H1 (cell line): ENCODE measurements at regions not wholly inside any gene's neighbourhood (a gene's known extent, or its start where the extent isn't known, plus 50 kb on each side); places are given as distances from the start of the nearest gene placed in this dataset.

Experiments
- CTCF ChIA-PET: fragments of 300-600 bp; sonication (Branson Sonifier 250); formaldehyde crosslinking; loops from one replicate; lab custom pipeline; 2021; ENCODE audit not compliant: partially characterized antibody; lab: Charles Lee
- POLR2A ChIA-PET: fragments of 300-600 bp; sonication (Branson Sonifier 250); formaldehyde crosslinking; loops from one replicate; lab custom pipeline; 2021; ENCODE audit warnings: inconsistent platforms; ENCODE audit not compliant: partially characterized antibody; lab: Charles Lee
- DNase-seq, 2 experiments: peaks; one replicate each; pipeline versions ENCODE4 v3.0.0 to v3.0.0-alpha.2; 2010 to 2022; ENCODE audit warnings: low spot score in 2 of 2, low read depth in 1 of 2, mixed read lengths in 1 of 2
- FAIRE-seq: peaks from 2 replicates; lab custom pipeline; 2011; peaks lifted over from hg19 to GRCh38; lab: Jason Lieb, UNC
- H2AFZ ChIP-seq: 2 replicates; pipeline ENCODE4 v1.8.1; 2012; ENCODE audit warnings: low read length, inconsistent platforms
- H2AK5ac ChIP-seq: 2 replicates; pipeline ENCODE4 v1.6.1; 2013; ENCODE audit warnings: low read depth, low read length
- H2BK120ac ChIP-seq: replicated peaks from 2 replicates; pipeline ENCODE3; 2013; ENCODE audit warnings: low read depth, low read length, inconsistent platforms
- H2BK12ac ChIP-seq: 2 replicates; pipeline ENCODE4 v1.6.1; 2013; ENCODE audit warnings: low read depth, low read length
- H2BK15ac ChIP-seq: 2 replicates; pipeline ENCODE4 v1.6.1; 2013; ENCODE audit warnings: low read length
- H2BK20ac ChIP-seq: 2 replicates; pipeline ENCODE4 v1.6.1; 2013; ENCODE audit warnings: low read length
- H2BK5ac ChIP-seq: 2 replicates; pipeline ENCODE4 v1.6.1; 2013; ENCODE audit warnings: low read depth, low read length
- H3K14ac ChIP-seq: 2 replicates; pipeline ENCODE4 v1.6.1; 2013; ENCODE audit warnings: inconsistent platforms; ENCODE audit not compliant: insufficient read length
- H3K18ac ChIP-seq: 2 replicates; pipeline ENCODE4 v1.6.1; 2013; ENCODE audit warnings: low read length; ENCODE audit errors: extremely low read depth
- H3K23ac ChIP-seq: 2 replicates; pipeline ENCODE4 v1.6.1; 2013; ENCODE audit warnings: inconsistent platforms; ENCODE audit not compliant: insufficient read length
- H3K23me2 ChIP-seq: 2 replicates; pipeline ENCODE4 v1.6.1; 2013; ENCODE audit warnings: low read depth, low read length
- H3K27ac ChIP-seq: 2 replicates; pipeline ENCODE4 v1.6.1; 2011; ENCODE audit warnings: low read depth, low read length, inconsistent platforms
- H3K27me3 ChIP-seq, 4 experiments: replicated peaks in 1 of 4; 1 replicate in 1 of 4; 2 replicates in 3 of 4; pipeline versions ENCODE4 v1.6.1 to v1.8.1; 2011 to 2013; ENCODE audit warnings: low read length in 3 of 4, mild to moderate bottlenecking in 3 of 4, inconsistent platforms in 2 of 4, mixed read lengths in 2 of 4, moderate library complexity in 1 of 4; ENCODE audit not compliant: control insufficient read depth in 3 of 4, insufficient read depth in 3 of 4; ENCODE audit errors: extremely low read depth in 1 of 4
- H3K36me3 ChIP-seq, 4 experiments: 2 replicates each; pipeline versions ENCODE4 v1.6.1 to v1.8.1; 2011 to 2013; ENCODE audit warnings: mild to moderate bottlenecking in 4 of 4, low read length in 3 of 4, moderate library complexity in 2 of 4, control low read depth in 1 of 4, inconsistent platforms in 1 of 4; ENCODE audit not compliant: insufficient read depth in 4 of 4, control insufficient read depth in 2 of 4
- H3K4ac ChIP-seq: replicated peaks from 2 replicates; pipeline ENCODE3; 2013; ENCODE audit warnings: low read length, low read depth, mixed read lengths, inconsistent platforms; ENCODE audit not compliant: insufficient read length
- H3K4me1 ChIP-seq, 4 experiments: replicated peaks in 1 of 4; 1 replicate in 1 of 4; 2 replicates in 3 of 4; pipeline versions ENCODE4 v1.6.1 to v1.8.1; 2011 to 2013; ENCODE audit warnings: low read length in 3 of 4, inconsistent platforms in 2 of 4, mixed read lengths in 1 of 4; ENCODE audit not compliant: insufficient read depth in 4 of 4, control insufficient read depth in 3 of 4
- H3K4me2 ChIP-seq, 2 experiments: 2 replicates each; pipeline versions ENCODE4 v1.6.1 to v1.8.1; 2011 to 2013; ENCODE audit warnings: low read depth in 2 of 2, low read length in 2 of 2, control low read depth in 1 of 2, inconsistent platforms in 1 of 2, mild to moderate bottlenecking in 1 of 2; ENCODE audit not compliant: insufficient read depth in 1 of 2
- H3K4me3 ChIP-seq, 4 experiments: fragments of 200-600, 300-600 bp in 1 of 4; sonication (generic), shearing (Covaris generic), sonication (Bioruptor Twin) in 1 of 4; 2 replicates each; pipeline versions ENCODE4 v1.5.1 to v1.8.1; 2011 to 2016; ENCODE audit warnings: low read length in 4 of 4, low read depth in 3 of 4, control low read depth in 2 of 4, inconsistent platforms in 2 of 4, mild to moderate bottlenecking in 2 of 4, mixed read lengths in 1 of 4, moderate library complexity in 1 of 4; ENCODE audit not compliant: insufficient read depth in 2 of 4; ENCODE audit errors: extremely low read depth in 1 of 4
- H3K56ac ChIP-seq: replicated peaks from 2 replicates; pipeline ENCODE3; 2013; ENCODE audit warnings: low read depth, mild to moderate bottlenecking, mixed read lengths, low read length, inconsistent platforms; ENCODE audit not compliant: insufficient read length
- H3K79me1 ChIP-seq: 2 replicates; pipeline ENCODE4 v1.6.1; 2013; ENCODE audit warnings: low read depth, low read length, control low read depth
- H3K79me2 ChIP-seq, 2 experiments: 2 replicates each; pipeline versions ENCODE4 v1.6.1 to v1.8.1; 2012 to 2013; ENCODE audit warnings: low read length in 2 of 2, mild to moderate bottlenecking in 2 of 2, inconsistent platforms in 1 of 2; ENCODE audit not compliant: insufficient read depth in 2 of 2, control insufficient read depth in 1 of 2
- H3K9ac ChIP-seq, 4 experiments: replicated peaks in 1 of 4; 1 replicate in 1 of 4; 2 replicates in 3 of 4; pipeline versions ENCODE4 v1.6.1 to v1.8.1; 2011 to 2013; ENCODE audit warnings: low read depth in 3 of 4, low read length in 3 of 4, control low read depth in 2 of 4, mild to moderate bottlenecking in 2 of 4, moderate library complexity in 2 of 4, inconsistent platforms in 1 of 4; ENCODE audit errors: extremely low read depth in 1 of 4
- H3K9me3 ChIP-seq, 2 experiments: 2 replicates each; pipeline versions ENCODE4 v1.6.1 to v1.8.1; 2012 to 2013; ENCODE audit warnings: mild to moderate bottlenecking in 2 of 2, moderate library complexity in 2 of 2, control low read depth in 1 of 2, inconsistent platforms in 1 of 2, low read depth in 1 of 2, low read length in 1 of 2, mixed read lengths in 1 of 2; ENCODE audit not compliant: insufficient read depth in 2 of 2
- H4K20me1 ChIP-seq, 2 experiments: replicated peaks in 1 of 2; 2 replicates each; pipeline versions ENCODE3 to v1.8.1; 2011 to 2013; ENCODE audit warnings: inconsistent platforms in 2 of 2, low read length in 2 of 2, mild to moderate bottlenecking in 1 of 2; ENCODE audit not compliant: insufficient read depth in 2 of 2, control insufficient read depth in 1 of 2
- H4K5ac ChIP-seq: 2 replicates; pipeline ENCODE4 v1.6.1; 2013; ENCODE audit warnings: low read length, low read depth, mixed read lengths, inconsistent platforms; ENCODE audit not compliant: insufficient read length
- H4K8ac ChIP-seq: 2 replicates; pipeline ENCODE4 v1.8.0; 2013; ENCODE audit warnings: mild to moderate bottlenecking, moderate library complexity, low read length, inconsistent platforms; ENCODE audit not compliant: insufficient read depth; ENCODE audit errors: extremely low read depth
- H4K91ac ChIP-seq: replicated peaks from 2 replicates; pipeline ENCODE3; 2013; ENCODE audit warnings: low read length, mixed read lengths, inconsistent platforms; ENCODE audit not compliant: insufficient read length
- CREB1 ChIP-seq: IDR thresholded peaks from 2 replicates; pipeline ENCODE4 v1.6.1; 2012; ENCODE audit warnings: inconsistent platforms
- EP300 ChIP-seq, 2 experiments: IDR thresholded peaks; 1 replicate in 1 of 2; 2 replicates in 1 of 2; pipeline ENCODE4 v1.6.1; 2011 to 2012; ENCODE audit warnings: low read depth in 2 of 2, low read length in 2 of 2, mild to moderate bottlenecking in 2 of 2, borderline replicate concordance in 1 of 2, inconsistent platforms in 1 of 2, moderate library complexity in 1 of 2
- KDM1A ChIP-seq: fragments of 200-600, 300-600 bp; sonication (generic); IDR thresholded peaks from 2 replicates; pipeline ENCODE4 v1.7.1; 2016; ENCODE audit warnings: mild to moderate bottlenecking, low read length, borderline replicate concordance
- KDM5A ChIP-seq: fragments of 200-600 bp; IDR thresholded peaks from 2 replicates; pipeline ENCODE4 v1.7.1; 2012; ENCODE audit warnings: mild to moderate bottlenecking, low read length, inconsistent platforms, mixed read lengths
- SIX5 ChIP-seq: IDR thresholded peaks from 2 replicates; pipeline ENCODE4 v1.6.1; 2011; ENCODE audit warnings: mild to moderate bottlenecking, low read depth, low read length
- SP4 ChIP-seq: IDR thresholded peaks from 2 replicates; pipeline ENCODE4 v1.6.1; 2012; ENCODE audit warnings: low read length, inconsistent platforms
- WGBS, 2 experiments: shearing (Covaris generic) in 1 of 2; methylation state at CpG; one replicate each; pipeline versions ENCODE4 v1.1.6 to v1.1.7; 2013 to 2015; ENCODE audit warnings: low lambda C conversion rate in 2 of 2, mixed read lengths in 2 of 2, inconsistent platforms in 1 of 2, low coverage in 1 of 2, missing lambda C conversion rate in 1 of 2; ENCODE audit not compliant: insufficient replicate concordance in 2 of 2, insufficient coverage in 1 of 2, insufficient read length in 1 of 2; ENCODE audit errors: extremely low coverage in 1 of 2, missing lambda C conversion rate in 1 of 2; 5-methylcytosine and 5-hydroxymethylcytosine counted together

DNA sequence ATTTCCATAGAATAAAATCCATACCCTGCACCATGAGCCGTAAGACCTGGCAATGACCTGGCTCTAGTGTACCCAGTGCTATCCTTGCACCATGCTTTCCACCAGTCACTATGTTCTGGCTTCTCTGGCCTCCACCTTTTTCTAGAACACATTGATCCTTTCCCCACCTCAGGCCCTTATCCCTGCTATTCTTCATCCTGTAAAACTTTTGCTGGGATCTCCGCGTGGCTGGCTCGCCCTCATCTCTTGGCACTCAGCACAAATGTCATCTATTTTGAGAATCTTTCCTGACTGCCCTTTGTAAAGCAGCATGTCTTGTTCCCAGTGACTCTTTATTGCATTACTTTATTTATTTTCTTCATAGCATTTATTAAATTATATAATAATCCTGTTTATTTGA, 169.8 kb upstream of the B3GALT2 start:
- no peak overlapping the region for H2BK5ac ChIP-seq
- CTCF ChIA-PET: no interaction called here
- no peaks in the 10 kb centered on the region for H3K79me1 ChIP-seq
- H4K5ac ChIP-seq: no peak overlapping the region
- H3K36me3 ChIP-seq: no peaks in the 10 kb centered on the region
- H3K23me2 ChIP-seq: no peaks in the 10 kb centered on the region
- WGBS, 2 experiments: 95% methylated on average over 4 of the region's 4 CpGs; no CpG with 5 or more reads in 1 of the 2 experiments
- no peak overlapping the region for H2BK12ac ChIP-seq
- no peak overlapping the region for H3K27ac ChIP-seq
- no peak overlapping the region for H2AFZ ChIP-seq
- no peak overlapping the region for H3K56ac ChIP-seq
- no peak overlapping the region for H2BK15ac ChIP-seq
- DNase-seq (no peak), FAIRE-seq (no peak)
- no peak overlapping the region for H3K14ac ChIP-seq
- H3K4ac ChIP-seq: no peak overlapping the region
- H2BK120ac ChIP-seq: no peak overlapping the region
- H2AK5ac ChIP-seq: no peak overlapping the region
- no peak overlapping the region for H3K18ac ChIP-seq
- H3K4me1 ChIP-seq: no peaks in the 10 kb centered on the region
- no peak overlapping the region for H2BK20ac ChIP-seq
- H3K9me3 ChIP-seq: no peaks in the 10 kb centered on the region
- no peaks in the 10 kb centered on the region for H4K20me1 ChIP-seq
- no peak overlapping the region for H4K8ac ChIP-seq
- POLR2A ChIA-PET: no interaction called here
- no peak overlapping the region for H4K91ac ChIP-seq
- H3K23ac ChIP-seq: no peak overlapping the region
- TF ChIP-seq SP4: no peak
- TF ChIP-seq EP300 (IDR thresholded peaks at IDR 0.05; ENCODE audit: borderline replicate concordance in 1 of 2, low read depth in 2 of 2, low read length in 2 of 2): no peak
- no peak for TF ChIP-seq KDM5A
- TF ChIP-seq CREB1: no peak
- TF ChIP-seq SIX5: no peak
- TF ChIP-seq KDM1A: no peak
- no peak overlapping the region for H3K9ac ChIP-seq
- H3K4me3 ChIP-seq: no peak overlapping the region
- H3K4me2 ChIP-seq: no peak overlapping the region
- no peaks in the 10 kb centered on the region for H3K79me2 ChIP-seq
- no peaks in the 10 kb centered on the region for H3K27me3 ChIP-seq
